Activated naive CD4-positive, alpha-beta T cell treated with Interleukin-2 at 50 U/mL for 16 hours (primary cell): ENCODE measurements at regions not wholly inside any gene's neighbourhood (a gene's known extent, or its start where the extent isn't known, plus 50 kb on each side); places are given as distances from the start of the nearest gene placed in this dataset.

ENCODE experiments used
- DNase-seq: peaks from one replicate; pipeline ENCODE4 v3.0.0-alpha.2; 2020

- no peak for DNase-seq
Observed at GRCh38 chr10:4034907-4035598, 250.0 kb upstream of the KLF6 start.

GRCh38 chr10:4033341-4033896 is 248.4 kb upstream of the KLF6 start:
- DNase-seq: peak; percentile 17

GRCh38 chr10:4029866-4030265 is 244.9 kb upstream of the KLF6 start:
- no peak for DNase-seq

GRCh38 chr10:4028854-4029583 is 244.0 kb upstream of the KLF6 start:
- DNase-seq: no peak

GRCh38 chr10:4028027-4028471 is 243.0 kb upstream of the KLF6 start:
- DNase-seq: no peak

GRCh38 chr10:4025339-4025738 is 240.3 kb upstream of the KLF6 start:
- DNase-seq: no peak

- no peak for DNase-seq
Observed at GRCh38 chr10:4024516-4025245, 239.7 kb upstream of the KLF6 start.

GRCh38 chr10:4024027-4024426 is 239.0 kb upstream of the KLF6 start:
- DNase-seq: no peak

GRCh38 chr10:4022473-4022872 is 237.5 kb upstream of the KLF6 start:
- no peak for DNase-seq

GRCh38 chr10:4020631-4021030 is 235.6 kb upstream of the KLF6 start:
- no peak for DNase-seq

GRCh38 chr10:4018054-4018511 is 233.1 kb upstream of the KLF6 start:
- no peak for DNase-seq

GRCh38 chr10:4017336-4017735 is 232.3 kb upstream of the KLF6 start:
- DNase-seq: no peak

- DNase-seq: no peak
Observed at GRCh38 chr10:4016214-4016740, 231.3 kb upstream of the KLF6 start.

- peak; percentile 77 for DNase-seq
Observed at GRCh38 chr10:4013651-4014121, 228.7 kb upstream of the KLF6 start.

GRCh38 chr10:4012848-4013247 is 227.8 kb upstream of the KLF6 start:
- no peak for DNase-seq

GRCh38 chr10:4011136-4011812 is 226.3 kb upstream of the KLF6 start:
- DNase-seq: no peak

- DNase-seq: no peak
Observed at GRCh38 chr10:4008676-4009382, 223.8 kb upstream of the KLF6 start.

GRCh38 chr10:4007771-4008170 is 222.8 kb upstream of the KLF6 start:
- DNase-seq: no peak

- no peak for DNase-seq
Observed at GRCh38 chr10:4006858-4007257, 221.8 kb upstream of the KLF6 start.

- no peak for DNase-seq
Observed at GRCh38 chr10:4006051-4006450, 221.0 kb upstream of the KLF6 start.

GRCh38 chr10:4004990-4005389 is 220.0 kb upstream of the KLF6 start:
- no peak for DNase-seq

- DNase-seq: no peak
Observed at GRCh38 chr10:4004144-4004543, 219.1 kb upstream of the KLF6 start.
